KOPT-K1 (cell line): ENCODE measurements at regions not wholly inside any gene's neighbourhood (a gene's known extent, or its start where the extent isn't known, plus 50 kb on each side); places are given as distances from the start of the nearest gene placed in this dataset.
"Not testable (repeated sequence)": the region's sequence is repeated elsewhere in the genome, so short reads cannot be mapped to it uniquely, and the experiment has no call there.

Experiments used
- H3K27ac ChIP-seq: fragments of 200-600 bp; sonication (generic); 2 replicates; pipeline ENCODE4 v1.5.1; 2016; ENCODE audit warnings: antibody characterized with exemption, mild to moderate bottlenecking, low read depth, low read length; ENCODE audit not compliant: poor library complexity, severe bottlenecking
- H3K36me3 ChIP-seq: fragments of 200-600 bp; sonication (generic); 2 replicates; pipeline ENCODE4 v1.5.1; 2017; ENCODE audit warnings: antibody characterized with exemption, mild to moderate bottlenecking, low read length, moderate library complexity; ENCODE audit not compliant: insufficient read depth
- H3K9me3 ChIP-seq: fragments of 200-600 bp; sonication (generic); 2 replicates; pipeline ENCODE4 v1.5.1; 2017; ENCODE audit warnings: antibody characterized with exemption, low read length, mild to moderate bottlenecking; ENCODE audit not compliant: insufficient read depth, poor library complexity, severe bottlenecking

GRCh38 chr3:161577662-161578061 is 81.1 kb downstream of the OTOL1 start:
- Histone ChIP-seq H3K9me3 (no peaks in the 10 kb centered on the region), H3K36me3 (no peaks in the 10 kb centered on the region), H3K27ac (no peak overlapping the region)

GRCh38 chr3:161579395-161580126 is 83.0 kb downstream of the OTOL1 start:
- Histone ChIP-seq H3K36me3 (no peaks in the 10 kb centered on the region), H3K9me3 (no peaks in the 10 kb centered on the region), H3K27ac (no peak overlapping the region)

DNA sequence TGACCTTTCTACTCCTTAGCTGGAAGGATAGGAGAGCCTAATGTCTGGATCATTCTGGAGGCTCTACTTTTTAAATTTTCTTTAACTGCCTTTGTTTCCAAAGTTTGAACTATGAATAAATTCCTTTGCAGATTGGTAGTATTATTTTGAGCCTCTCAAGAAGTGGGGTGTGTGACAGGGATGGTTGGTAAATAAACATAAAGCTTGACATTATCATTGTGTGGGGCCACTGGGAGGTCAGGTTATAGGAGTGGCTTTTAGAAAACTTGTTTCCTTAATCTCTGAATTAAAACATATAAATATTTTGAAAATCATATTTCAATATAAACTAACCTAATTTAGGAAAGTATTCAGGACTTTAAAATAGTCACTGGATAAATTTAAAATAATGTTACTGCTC is 89.3 kb downstream of the OTOL1 start:
- no peak overlapping the region for H3K27ac ChIP-seq
- no peaks in the 10 kb centered on the region for H3K36me3 ChIP-seq
- H3K9me3 ChIP-seq = peaks cover 11% of the 10 kb centered on the region

GRCh38 chr3:161586556-161587235 is 90.1 kb downstream of the OTOL1 start:
- no peaks in the 10 kb centered on the region for H3K36me3 ChIP-seq
- H3K9me3 ChIP-seq = peaks cover 11% of the 10 kb centered on the region
- no peak overlapping the region for H3K27ac ChIP-seq

- Histone ChIP-seq H3K36me3 (no peaks in the 10 kb centered on the region), H3K27ac (no peak overlapping the region), H3K9me3 (no peaks in the 10 kb centered on the region)
These were observed 102.0 kb downstream of the OTOL1 start for GRCh38 chr3:161598639-161599038.

DNA sequence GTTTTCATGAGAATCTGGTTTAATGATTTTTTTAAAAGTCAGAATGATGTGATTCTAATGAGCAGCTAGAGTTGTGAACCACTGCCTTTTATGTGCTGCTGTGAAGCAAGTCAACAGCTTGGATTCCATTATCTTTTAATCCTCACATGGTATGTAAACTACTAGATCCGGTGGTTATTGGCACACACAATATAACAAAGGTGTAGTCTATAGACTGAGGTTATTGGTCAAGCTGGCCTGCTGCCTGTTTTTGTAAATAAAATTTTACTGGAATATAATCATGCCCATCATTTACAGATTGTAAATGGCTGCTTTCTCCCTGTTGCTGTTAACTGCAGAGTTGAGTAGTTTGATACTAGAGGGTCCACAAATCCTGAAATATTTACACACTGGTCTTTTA is 103.1 kb downstream of the OTOL1 start:
- Histone ChIP-seq H3K9me3 (no peaks in the 10 kb centered on the region), H3K27ac (no peak overlapping the region), H3K36me3 (no peaks in the 10 kb centered on the region)

- Histone ChIP-seq H3K36me3 (no peaks in the 10 kb centered on the region), H3K9me3 (no peaks in the 10 kb centered on the region), H3K27ac (no peak overlapping the region)
These were observed 103.6 kb downstream of the OTOL1 start for GRCh38 chr3:161600173-161600572.

DNA sequence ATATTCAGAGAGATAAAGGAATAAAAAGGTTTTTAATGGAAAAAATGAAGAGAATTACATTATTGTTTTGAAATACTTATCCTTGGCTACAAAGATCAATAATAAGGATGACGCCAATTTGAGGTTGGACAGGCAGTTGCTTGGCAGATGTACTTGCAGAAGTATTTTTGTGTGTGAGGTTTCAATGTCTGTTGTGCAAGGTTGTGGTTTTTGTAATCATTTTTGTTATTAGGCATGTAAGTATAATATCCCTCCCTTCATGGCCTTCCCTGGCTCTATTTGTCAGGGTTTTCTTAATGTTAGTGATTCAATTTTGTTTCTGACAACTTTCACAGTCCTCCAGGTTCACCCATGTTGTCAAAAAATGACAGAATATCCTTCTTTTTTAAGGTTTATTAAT is 105.9 kb downstream of the OTOL1 start:
- Histone ChIP-seq H3K27ac (no peak overlapping the region), H3K9me3 (no peaks in the 10 kb centered on the region), H3K36me3 (no peaks in the 10 kb centered on the region)

DNA sequence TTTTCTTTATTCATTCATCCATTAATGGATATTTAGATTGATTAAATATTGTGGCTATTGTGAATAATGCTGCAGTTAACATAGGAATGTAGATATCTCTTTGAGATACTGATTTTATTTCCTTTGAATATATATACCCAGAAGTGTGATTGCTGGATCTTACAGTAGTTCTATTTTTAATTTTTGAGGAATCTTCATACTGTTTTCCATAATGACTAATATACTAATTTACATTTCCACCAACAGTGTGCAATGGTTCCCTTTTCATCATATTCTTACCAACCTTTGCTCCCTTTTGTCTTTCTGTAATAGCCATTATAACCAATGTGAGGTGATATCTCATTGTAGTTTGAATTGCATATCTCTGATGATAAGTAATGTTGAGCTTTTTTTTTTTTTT is 106.3 kb downstream of the OTOL1 start:
- Histone ChIP-seq H3K27ac (no peak overlapping the region), H3K9me3 (no peaks in the 10 kb centered on the region), H3K36me3 (no peaks in the 10 kb centered on the region)

GRCh38 chr3:161607056-161607455 is 110.4 kb downstream of the OTOL1 start:
- Histone ChIP-seq H3K27ac (no peak overlapping the region), H3K36me3 (no peaks in the 10 kb centered on the region), H3K9me3 (no peaks in the 10 kb centered on the region)

DNA sequence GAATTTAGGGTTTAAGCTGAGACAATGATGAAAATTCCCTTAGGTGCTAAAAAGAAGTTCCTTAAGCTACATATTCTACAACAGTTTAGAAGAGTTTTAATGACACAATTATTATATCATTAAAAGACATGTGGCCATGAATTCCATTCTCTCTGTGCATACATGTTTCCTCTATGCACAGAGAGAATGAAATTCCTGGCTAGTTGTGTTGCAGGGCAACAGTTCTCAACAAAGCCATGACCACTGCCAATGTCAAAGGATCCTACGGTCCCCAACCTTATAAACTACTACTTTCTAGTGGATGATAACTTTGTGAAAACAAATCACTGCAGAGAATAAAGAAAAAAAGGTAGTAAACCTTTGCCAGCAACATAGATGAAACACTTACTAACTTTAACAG is 122.7 kb downstream of the OTOL1 start:
- Histone ChIP-seq H3K36me3 (no peaks in the 10 kb centered on the region), H3K9me3 (no peaks in the 10 kb centered on the region), H3K27ac (no peak overlapping the region)

DNA sequence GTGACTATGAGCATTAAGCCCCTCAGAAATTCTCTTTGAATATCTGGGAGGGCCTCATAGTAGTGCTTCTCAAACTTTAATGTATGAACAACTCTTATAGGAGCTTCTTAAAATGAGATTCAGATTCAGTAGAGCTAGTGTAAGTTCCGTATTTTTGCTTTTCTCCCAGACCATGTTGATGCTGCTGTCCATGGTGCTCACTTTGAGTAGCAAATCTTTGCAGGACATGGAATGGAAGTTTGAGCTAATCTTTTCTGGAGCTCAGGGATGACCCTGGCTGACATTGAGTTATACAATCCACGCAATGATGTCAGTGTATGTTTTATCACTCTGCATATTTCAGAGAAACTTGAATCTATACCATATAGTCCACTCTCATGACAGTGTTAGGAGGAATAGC is 134.2 kb downstream of the OTOL1 start:
- no peaks in the 10 kb centered on the region for H3K9me3 ChIP-seq
- no peaks in the 10 kb centered on the region for H3K36me3 ChIP-seq
- H3K27ac ChIP-seq = no peak overlapping the region

GRCh38 chr3:161631536-161631935 is 134.9 kb downstream of the OTOL1 start:
- Histone ChIP-seq H3K36me3 (no peaks in the 10 kb centered on the region), H3K27ac (no peak overlapping the region), H3K9me3 (no peaks in the 10 kb centered on the region)

GRCh38 chr3:161637559-161637958 is 141.0 kb downstream of the OTOL1 start:
- no peaks in the 10 kb centered on the region for H3K9me3 ChIP-seq
- no peaks in the 10 kb centered on the region for H3K36me3 ChIP-seq
- H3K27ac ChIP-seq = no peak overlapping the region

DNA sequence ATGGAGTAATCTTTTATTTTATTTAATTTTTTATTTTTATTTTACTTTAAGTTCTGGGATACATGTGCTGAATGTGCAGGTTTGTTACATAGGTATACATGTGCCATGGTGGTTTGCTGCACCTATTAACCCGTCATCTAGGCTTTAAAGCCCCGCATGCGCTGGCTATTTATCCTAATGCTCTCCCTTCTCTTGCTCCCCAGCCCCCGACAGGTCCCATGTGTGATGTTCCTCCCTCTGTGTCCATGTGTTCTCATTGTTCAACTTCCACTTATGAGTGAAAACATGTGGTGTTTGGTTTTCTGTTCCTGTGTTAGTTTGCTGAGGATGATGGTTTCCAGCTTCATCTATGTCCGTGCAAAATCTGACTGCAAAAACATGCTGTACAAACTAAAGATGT is 142.5 kb downstream of the OTOL1 start:
- not testable (repeated sequence) for H3K36me3 ChIP-seq, H3K9me3 ChIP-seq, H3K27ac ChIP-seq

DNA sequence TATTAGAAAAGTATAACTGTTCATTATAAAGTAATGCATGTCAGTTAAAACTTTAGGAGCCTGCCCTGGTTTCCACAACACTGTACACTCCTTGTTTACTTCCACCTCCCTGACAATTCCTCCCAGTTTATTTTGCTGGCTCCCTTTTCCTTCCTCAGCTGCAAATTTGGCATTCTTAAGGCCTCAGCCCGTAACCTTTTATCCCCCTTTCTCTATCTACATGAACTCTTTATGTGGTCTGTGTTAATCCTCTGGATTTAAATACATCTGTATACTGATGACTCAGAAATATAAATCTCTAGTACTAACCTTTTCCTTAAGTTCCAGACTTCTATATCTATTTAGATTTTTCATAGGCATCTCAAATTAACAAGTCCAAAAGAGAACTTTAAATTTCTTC is 143.6 kb downstream of the OTOL1 start:
- Histone ChIP-seq H3K36me3 (no peaks in the 10 kb centered on the region), H3K9me3 (no peaks in the 10 kb centered on the region), H3K27ac (no peak overlapping the region)
